HG02885 (cell line): ENCODE measurements at regions not wholly inside any gene's neighbourhood (a gene's known extent, or its start where the extent isn't known, plus 50 kb on each side); places are given as distances from the start of the nearest gene placed in this dataset.

Experiments
- ATAC-seq: cut with Tn5 transposase; IDR thresholded peaks from one replicate; pipeline ENCODE4 v1.9.1; 2021; ENCODE audit warnings: mild to moderate bottlenecking; ENCODE audit not compliant: unreplicated experiment, poor library complexity

GRCh38 chr9:105173826-105174225 is 70.6 kb upstream of the SLC44A1 start:
- ATAC-seq = no peak

GRCh38 chr9:105176194-105176593 is 68.3 kb upstream of the SLC44A1 start:
- no peak for ATAC-seq

GRCh38 chr9:105178076-105178475 is 66.4 kb upstream of the SLC44A1 start:
- ATAC-seq = no peak

- ATAC-seq = no peak
Observed at GRCh38 chr9:105187781-105188180, 56.7 kb upstream of the SLC44A1 start.

- ATAC-seq = no peak
Observed at GRCh38 chr9:105188746-105189145, 55.7 kb upstream of the SLC44A1 start.

GRCh38 chr9:105191508-105192121 is 52.8 kb upstream of the SLC44A1 start:
- ATAC-seq = peak; percentile 90

GRCh38 chr9:105193560-105193959 is 50.9 kb upstream of the SLC44A1 start:
- no peak for ATAC-seq

- no peak for ATAC-seq
Observed at GRCh38 chr9:105194234-105194633, 50.2 kb upstream of the SLC44A1 start.
